ACHN (cell line): ENCODE measurements at regions not wholly inside any gene's neighbourhood (a gene's known extent, or its start where the extent isn't known, plus 50 kb on each side); places are given as distances from the start of the nearest gene placed in this dataset.

Experiments used
- DNase-seq: peaks from one replicate; pipeline ENCODE4 v3.0.0-alpha.2; 2015
- in situ Hi-C: cut with HindIII; loops from 2 replicates; pipeline ENCODE4 v1.10.0; 2017; ENCODE audit warnings: low sequenced_read_pairs, low pct_ligation_motif_present, low pct_unique_long_range_greater_than_20kb

DNA sequence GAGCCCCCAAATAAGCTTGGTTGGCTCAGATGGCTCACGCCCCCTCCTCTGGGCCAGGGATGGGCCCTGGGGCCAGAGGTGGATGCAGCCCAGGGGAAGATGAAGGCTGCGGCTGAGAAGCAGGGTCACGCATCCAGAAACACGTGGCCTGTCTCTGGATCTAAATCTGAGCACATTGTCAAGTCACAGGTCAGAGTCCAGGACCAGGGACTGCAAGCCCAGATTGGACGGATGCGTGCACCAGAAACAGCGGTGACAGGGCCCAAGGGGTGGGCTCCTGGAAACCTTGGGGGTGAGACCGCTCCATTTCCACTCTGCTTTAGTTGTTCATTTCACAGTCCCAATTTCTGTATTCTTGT lies 226.2 kb downstream of the ACKR3 start:
- in situ Hi-C loops: no loop called here
- DNase-seq: no peak

GRCh38 chr2:236796236-236796635 lies 226.6 kb downstream of the ACKR3 start:
- in situ Hi-C loops: no loop called here
- no peak for DNase-seq

DNA sequence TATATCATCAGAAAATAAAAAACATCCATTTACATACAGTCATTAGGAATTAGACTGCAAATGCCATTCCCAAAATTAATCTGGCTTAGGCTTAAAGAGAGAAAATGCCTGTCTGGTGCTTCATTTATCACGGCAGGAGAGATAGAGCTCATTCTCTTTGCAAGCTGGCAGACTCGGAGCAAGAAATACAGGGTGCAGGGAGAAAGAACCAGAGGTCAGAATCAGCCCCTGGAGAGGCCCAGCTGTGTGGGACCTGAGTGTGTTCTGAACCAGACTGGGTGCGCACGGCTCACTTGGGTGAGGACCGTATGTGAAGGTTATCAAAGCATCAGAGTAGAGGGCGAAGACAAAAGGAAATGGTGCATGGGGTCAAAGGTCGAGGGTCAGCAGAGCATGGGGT lies 227.8 kb downstream of the ACKR3 start:
- in situ Hi-C loops: no loop called here
- DNase-seq: no peak

DNA sequence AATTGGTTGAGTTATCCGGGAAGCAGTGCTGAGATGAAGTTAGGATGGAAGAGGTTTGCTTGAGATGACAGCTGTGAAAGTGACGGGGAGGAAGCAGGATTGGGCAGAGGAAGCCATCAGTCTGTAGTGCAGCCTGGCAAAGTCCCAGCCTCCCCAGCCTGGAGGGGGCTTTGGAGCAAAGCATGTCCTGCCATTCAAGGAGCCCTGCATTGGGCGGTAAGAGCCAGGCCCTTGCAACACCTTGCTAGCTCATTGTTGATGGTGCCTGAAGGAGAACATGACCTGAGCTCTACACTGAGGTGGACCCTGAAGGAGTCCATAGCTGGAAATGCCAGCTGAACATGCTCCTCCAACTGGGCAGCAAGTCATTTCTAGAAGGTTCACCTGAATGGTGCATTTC lies 228.9 kb downstream of the ACKR3 start:
- in situ Hi-C loops: no loop called here
- no peak for DNase-seq

GRCh38 chr2:236799391-236800026 lies 229.9 kb downstream of the ACKR3 start:
- no peak for DNase-seq
- in situ Hi-C loops: no loop called here

DNA sequence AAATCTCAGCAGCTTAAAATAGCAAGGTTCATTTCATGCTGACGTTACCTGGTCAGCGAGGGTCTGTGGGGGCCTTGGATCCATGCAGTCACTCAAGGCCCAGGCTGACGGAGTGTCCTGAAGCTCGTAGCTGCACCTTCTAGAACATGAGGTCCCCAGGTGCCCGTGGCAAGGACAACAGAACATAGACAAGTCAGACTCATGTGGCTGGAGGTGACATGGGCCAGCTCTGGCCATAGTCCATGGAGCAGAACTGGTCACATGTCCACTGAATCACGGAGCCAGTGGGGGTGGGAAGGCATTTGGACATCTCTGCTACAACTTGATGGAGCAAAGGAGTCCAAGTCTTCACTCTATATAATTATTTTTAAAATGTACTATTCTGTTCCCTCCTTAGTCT lies 233.2 kb downstream of the ACKR3 start:
- in situ Hi-C loops: no loop called here
- no peak for DNase-seq

DNA sequence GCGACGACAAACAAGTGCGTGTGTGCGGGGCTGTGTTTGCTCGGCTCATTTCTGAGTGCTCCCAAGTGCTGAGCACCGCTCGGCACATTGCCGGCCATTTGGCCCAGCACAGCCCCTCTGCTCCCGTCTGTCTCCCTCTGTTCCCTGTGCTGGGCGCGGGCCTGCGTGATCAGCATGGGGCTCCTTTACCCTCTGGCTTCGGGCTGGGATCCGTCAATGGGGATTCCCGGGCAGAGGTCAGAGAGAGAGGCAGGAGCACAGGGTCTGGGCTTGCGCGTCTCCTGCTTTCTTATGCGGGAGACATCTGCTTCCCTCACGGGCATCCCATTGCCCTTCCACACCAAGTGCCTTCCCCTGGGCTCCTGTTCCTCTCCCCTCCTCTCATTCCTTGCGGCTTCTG lies 234.0 kb downstream of the ACKR3 start:
- in situ Hi-C loops: no loop called here
- DNase-seq: no peak

GRCh38 chr2:236805800-236806531 lies 236.3 kb downstream of the ACKR3 start:
- in situ Hi-C loops: no loop called here
- DNase-seq: no peak

GRCh38 chr2:236809716-236810115 lies 240.1 kb downstream of the ACKR3 start:
- in situ Hi-C loops: no loop called here
- DNase-seq: no peak

- in situ Hi-C loops: no loop called here
- no peak for DNase-seq
These were observed 241.5 kb downstream of the ACKR3 start for GRCh38 chr2:236811062-236811656.

GRCh38 chr2:236813766-236814165 lies 244.1 kb downstream of the ACKR3 start:
- in situ Hi-C loops: no loop called here
- no peak for DNase-seq

- no peak for DNase-seq
- in situ Hi-C loops: no loop called here
These were observed 245.0 kb downstream of the ACKR3 start for GRCh38 chr2:236814593-236814992.

GRCh38 chr2:236815746-236816145 lies 246.1 kb downstream of the ACKR3 start:
- no peak for DNase-seq
- in situ Hi-C loops: no loop called here

DNA sequence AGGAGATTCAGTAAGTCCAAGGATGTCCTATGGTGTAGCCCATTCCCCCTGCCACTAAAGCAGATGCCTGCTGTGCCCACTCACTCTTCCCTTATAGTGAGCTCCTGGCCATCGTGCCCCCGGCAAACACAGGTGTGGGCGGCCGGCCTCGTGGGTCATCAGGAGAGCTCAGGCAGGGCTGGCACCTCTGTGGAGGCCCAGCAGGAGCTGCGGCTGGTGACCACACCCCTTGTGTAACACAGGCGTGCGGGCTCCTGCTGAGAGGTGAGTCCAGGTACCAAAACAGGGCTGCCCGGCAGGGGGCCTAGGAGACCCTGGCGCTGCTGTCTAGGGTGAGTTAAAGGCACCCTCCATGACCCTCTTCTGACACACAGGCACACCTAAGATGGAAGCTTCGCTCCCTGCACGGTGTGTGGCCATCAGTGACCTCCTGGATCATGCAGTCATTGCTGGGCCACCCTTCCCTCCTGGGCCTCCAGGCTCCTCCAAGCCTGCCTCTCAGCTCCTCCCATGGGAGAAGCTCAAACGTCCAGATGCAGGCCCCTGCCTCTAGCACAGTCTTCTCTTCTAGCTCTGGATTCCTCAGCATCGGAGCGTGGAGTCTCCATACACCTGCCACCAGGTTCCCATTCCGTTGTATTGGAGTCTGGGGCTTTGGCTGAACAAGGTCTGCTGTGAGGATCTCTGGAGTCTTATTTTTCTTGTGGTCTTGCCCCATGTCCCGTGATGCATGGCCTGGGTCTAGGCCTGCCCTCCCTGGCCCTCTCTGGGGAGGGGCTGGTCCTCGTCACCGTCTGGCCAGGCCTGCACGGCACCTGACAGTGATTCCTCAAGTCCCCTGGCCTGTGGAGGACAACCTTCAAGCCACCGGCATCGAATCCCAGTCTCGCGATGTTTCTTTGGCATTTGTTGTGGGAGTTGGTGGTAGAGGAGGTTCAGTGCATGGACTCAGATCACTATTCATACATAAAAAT lies 246.9 kb downstream of the ACKR3 start:
- no peak for DNase-seq
- in situ Hi-C loops: no loop called here

DNA sequence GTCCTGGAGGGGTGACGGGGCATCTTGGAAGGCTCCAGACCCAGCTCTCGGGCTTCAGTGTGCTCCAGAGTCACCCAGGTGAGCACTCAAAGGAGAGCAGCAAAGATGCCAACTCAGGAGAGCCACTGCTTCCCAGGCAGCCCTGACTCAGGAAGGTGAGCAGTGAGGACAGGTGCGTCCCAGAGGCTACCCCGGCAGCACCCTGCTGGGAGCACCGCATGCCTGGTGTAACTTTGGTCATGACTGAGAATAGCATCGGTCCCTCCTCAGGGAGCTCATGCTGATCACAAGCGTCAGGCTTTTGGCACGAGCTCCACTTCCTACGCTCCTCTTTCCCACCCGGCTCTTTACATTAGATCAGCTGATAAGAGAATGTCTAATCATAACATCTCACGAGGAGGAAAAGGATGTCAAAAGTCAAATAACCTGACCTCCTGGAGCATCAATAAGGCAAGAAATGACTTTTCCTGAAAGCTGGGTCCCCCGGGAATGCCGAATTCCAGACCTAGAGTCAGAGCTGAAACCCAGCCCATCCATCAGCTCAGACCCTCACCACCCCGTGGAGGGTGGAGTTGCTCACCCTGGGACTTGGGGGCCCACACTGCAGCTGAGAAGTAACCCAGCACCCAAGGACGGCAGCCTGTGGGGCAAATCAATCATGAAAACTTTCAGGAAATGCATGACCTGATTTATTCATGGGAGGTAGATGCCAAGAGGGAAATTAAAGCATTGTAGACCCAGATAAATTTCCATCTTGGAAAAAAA lies 248.8 kb downstream of the ACKR3 start:
- no peak for DNase-seq
- in situ Hi-C loops: no loop called here

DNA sequence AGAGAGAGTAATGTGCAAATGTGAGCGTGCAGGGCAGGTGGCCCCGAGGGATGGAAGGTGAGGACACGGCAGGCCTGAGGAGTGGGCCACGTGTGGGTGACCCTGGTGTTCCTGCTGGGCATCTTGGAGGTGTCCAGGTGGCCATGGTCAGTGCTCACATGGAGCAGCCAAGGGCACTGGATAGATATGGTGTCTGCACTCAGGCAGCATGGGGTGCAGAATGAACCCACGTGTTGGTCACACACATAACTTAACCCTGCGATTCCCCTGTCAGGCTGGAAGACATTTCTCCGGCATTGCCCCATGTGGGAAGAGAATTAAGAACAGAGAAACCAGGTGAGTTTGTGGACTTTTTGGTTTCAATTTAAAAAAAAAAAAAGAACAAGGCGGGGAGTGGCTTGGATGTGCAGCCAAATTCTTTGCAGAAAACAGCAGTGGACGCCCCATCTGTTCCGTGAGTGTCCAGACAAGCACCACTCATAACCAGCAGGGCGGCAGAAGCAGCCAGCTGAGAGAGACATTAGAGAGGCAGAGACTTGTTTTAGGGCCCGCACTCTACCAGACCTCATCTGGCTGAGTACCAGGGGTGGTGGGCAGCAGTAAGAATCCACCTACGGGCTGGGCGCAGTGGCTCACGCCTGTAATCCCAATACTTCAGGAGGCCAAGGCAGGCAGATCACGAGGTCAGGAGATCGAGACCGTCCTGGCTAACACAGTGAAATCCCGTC lies 249.8 kb downstream of the ACKR3 start:
- no peak for DNase-seq
- in situ Hi-C loops: no loop called here

GRCh38 chr2:236820763-236821344 lies 251.2 kb downstream of the ACKR3 start:
- DNase-seq: no peak
- in situ Hi-C loops: no loop called here
